BE2C (cell line): ENCODE measurements at regions not wholly inside any gene's neighbourhood (a gene's known extent, or its start where the extent isn't known, plus 50 kb on each side); places are given as distances from the start of the nearest gene placed in this dataset.

ENCODE experiments used
- DNase-seq: peaks from one replicate; pipeline ENCODE4 v3.0.0-alpha.2; 2020
- H3K27me3 ChIP-seq: fragments of 250-450 bp; sonication (Bioruptor Pico); 2 replicates; pipeline ENCODE4 v1.5.1; 2020; ENCODE audit warnings: mild to moderate bottlenecking
- H3K36me3 ChIP-seq: fragments of 250-450 bp; sonication (Bioruptor Pico); 2 replicates; pipeline ENCODE4 v1.5.1; 2020; ENCODE audit warnings: mild to moderate bottlenecking
- H3K4me1 ChIP-seq: fragments of 250-450 bp; sonication (Bioruptor Pico); 2 replicates; pipeline ENCODE4 v1.5.1; 2020
- H3K4me3 ChIP-seq: 2 replicates; pipeline ENCODE4 v1.5.1; 2011; ENCODE audit warnings: low read depth, low read length
- H3K9me3 ChIP-seq: fragments of 250-450 bp; sonication (Bioruptor Pico); 2 replicates; pipeline ENCODE4 v1.5.1; 2020
- CTCF ChIP-seq: IDR thresholded peaks from 2 replicates; pipeline ENCODE4 v1.5.1; 2012; ENCODE audit warnings: mild to moderate bottlenecking, low read depth, low read length

- no peak for TF ChIP-seq CTCF
- H3K36me3 ChIP-seq = no peaks in the 10 kb centered on the region
- no peak overlapping the region for H3K4me3 ChIP-seq
- no peaks in the 10 kb centered on the region for H3K9me3 ChIP-seq
- no peaks in the 10 kb centered on the region for H3K4me1 ChIP-seq
- no peaks in the 10 kb centered on the region for H3K27me3 ChIP-seq
- no peak for DNase-seq
These were observed 1274.5 kb upstream of the TMEFF2 start for GRCh38 chr2:193469251-193469650.

- DNase-seq = no peak
- Histone ChIP-seq H3K4me1 (no peaks in the 10 kb centered on the region), H3K4me3 (no peak overlapping the region), H3K9me3 (no peaks in the 10 kb centered on the region), H3K36me3 (no peaks in the 10 kb centered on the region), H3K27me3 (no peaks in the 10 kb centered on the region)
- no peak for TF ChIP-seq CTCF
These were observed 1272.7 kb upstream of the TMEFF2 start for GRCh38 chr2:193467276-193467987.

- no peak for TF ChIP-seq CTCF
- no peaks in the 10 kb centered on the region for H3K36me3 ChIP-seq
- H3K27me3 ChIP-seq = no peaks in the 10 kb centered on the region
- no peak for DNase-seq
- no peaks in the 10 kb centered on the region for H3K4me1 ChIP-seq
- no peak overlapping the region for H3K4me3 ChIP-seq
- H3K9me3 ChIP-seq = no peaks in the 10 kb centered on the region
These were observed 1268.3 kb upstream of the TMEFF2 start for GRCh38 chr2:193463011-193463410.

GRCh38 chr2:193462411-193462810 is 1267.7 kb upstream of the TMEFF2 start:
- no peaks in the 10 kb centered on the region for H3K9me3 ChIP-seq
- TF ChIP-seq CTCF = no peak
- no peak for DNase-seq

GRCh38 chr2:193461431-193461934 is 1266.8 kb upstream of the TMEFF2 start:
- Histone ChIP-seq H3K4me3 (no peak overlapping the region), H3K9me3 (no peaks in the 10 kb centered on the region), H3K4me1 (no peaks in the 10 kb centered on the region), H3K27me3 (no peaks in the 10 kb centered on the region), H3K36me3 (no peaks in the 10 kb centered on the region)
- TF ChIP-seq CTCF = no peak
- no peak for DNase-seq

More at GRCh38 chr2:193462411-193462810, 1267.7 kb upstream of the TMEFF2 start:
- Histone ChIP-seq H3K36me3 (no peaks in the 10 kb centered on the region), H3K27me3 (no peaks in the 10 kb centered on the region), H3K4me1 (no peaks in the 10 kb centered on the region), H3K4me3 (no peak overlapping the region)

GRCh38 chr2:193446967-193447366 is 1252.2 kb upstream of the TMEFF2 start:
- TF ChIP-seq CTCF = no peak
- H3K36me3 ChIP-seq = no peaks in the 10 kb centered on the region
- no peak overlapping the region for H3K4me3 ChIP-seq
- DNase-seq = no peak
- H3K4me1 ChIP-seq = no peaks in the 10 kb centered on the region
- no peaks in the 10 kb centered on the region for H3K27me3 ChIP-seq
- H3K9me3 ChIP-seq = no peaks in the 10 kb centered on the region
